IPS DF 19.7 (cell line): ENCODE measurements at regions not wholly inside any gene's neighbourhood (a gene's known extent, or its start where the extent isn't known, plus 50 kb on each side); places are given as distances from the start of the nearest gene placed in this dataset.

Experiments
- DNase-seq: peaks from one replicate; pipeline ENCODE4 v3.0.0-alpha.2; 2013; ENCODE audit warnings: low read depth, low spot score

- DNase-seq = no peak
Observed at GRCh38 chr3:83302091-83302490, 1540.6 kb upstream of the GBE1 start.

- no peak for DNase-seq
Observed at GRCh38 chr3:83317605-83318004, 1556.2 kb upstream of the GBE1 start.

GRCh38 chr3:83320726-83321125 is 1559.3 kb upstream of the GBE1 start:
- no peak for DNase-seq

- DNase-seq = no peak
Observed at GRCh38 chr3:83321457-83321856, 1560.0 kb upstream of the GBE1 start.

GRCh38 chr3:83321891-83322290 is 1560.4 kb upstream of the GBE1 start:
- DNase-seq = no peak

GRCh38 chr3:83354205-83354604 is 1592.8 kb upstream of the GBE1 start:
- no peak for DNase-seq

GRCh38 chr3:83393276-83393675 is 1565.5 kb upstream of the CADM2 start:
- no peak for DNase-seq

- DNase-seq = no peak
Observed at GRCh38 chr3:83403927-83404326, 1554.9 kb upstream of the CADM2 start.

GRCh38 chr3:83426300-83426699 is 1532.5 kb upstream of the CADM2 start:
- DNase-seq = no peak

- DNase-seq = no peak
Observed at GRCh38 chr3:83434880-83435587, 1523.8 kb upstream of the CADM2 start.

- no peak for DNase-seq
Observed at GRCh38 chr3:83438188-83438587, 1520.6 kb upstream of the CADM2 start.

GRCh38 chr3:83453056-83453455 is 1505.7 kb upstream of the CADM2 start:
- DNase-seq = no peak

- no peak for DNase-seq
Observed at GRCh38 chr3:83454353-83454752, 1504.4 kb upstream of the CADM2 start.

GRCh38 chr3:83457551-83457950 is 1501.2 kb upstream of the CADM2 start:
- DNase-seq = no peak

- DNase-seq = no peak
Observed at GRCh38 chr3:83460052-83460451, 1498.7 kb upstream of the CADM2 start.

- DNase-seq = no peak
Observed at GRCh38 chr3:83461411-83461810, 1497.4 kb upstream of the CADM2 start.

GRCh38 chr3:83477563-83477962 is 1481.2 kb upstream of the CADM2 start:
- DNase-seq = no peak

GRCh38 chr3:83482402-83483070 is 1476.3 kb upstream of the CADM2 start:
- DNase-seq = no peak

GRCh38 chr3:83496462-83496861 is 1462.3 kb upstream of the CADM2 start:
- DNase-seq = no peak

- no peak for DNase-seq
Observed at GRCh38 chr3:83498361-83499016, 1460.3 kb upstream of the CADM2 start.

GRCh38 chr3:83500422-83500821 is 1458.4 kb upstream of the CADM2 start:
- no peak for DNase-seq

GRCh38 chr3:83500931-83501330 is 1457.9 kb upstream of the CADM2 start:
- no peak for DNase-seq

- DNase-seq = no peak
Observed at GRCh38 chr3:83513051-83513450, 1445.7 kb upstream of the CADM2 start.
